Neural cell (in vitro differentiated cells): ENCODE measurements at regions not wholly inside any gene's neighbourhood (a gene's known extent, or its start where the extent isn't known, plus 50 kb on each side); places are given as distances from the start of the nearest gene placed in this dataset.
"Not testable (repeated sequence)": the region's sequence is repeated elsewhere in the genome, so short reads cannot be mapped to it uniquely, and the experiment has no call there.

ENCODE experiments used
- H2AFZ ChIP-seq: fragments of 200-600, 300-800 bp; sonication (generic), shearing (Covaris generic); 2 replicates; pipeline ENCODE4 v1.6.0; 2014; ENCODE audit warnings: low read depth, mild to moderate bottlenecking, antibody characterized with exemption, low read length, moderate library complexity
- H3F3A ChIP-seq: fragments of 200-600 bp; shearing (Covaris generic); 2 replicates; pipeline ENCODE4 v1.6.1; 2016; ENCODE audit warnings: mild to moderate bottlenecking, moderate library complexity, mixed read lengths, antibody characterized with exemption, low read length; ENCODE audit not compliant: insufficient read depth, poor library complexity, severe bottlenecking
- H3K27ac ChIP-seq: fragments of 200-600, 300-800 bp; sonication (generic), shearing (Covaris generic); 2 replicates; pipeline ENCODE4 v1.5.1; 2014; ENCODE audit warnings: mild to moderate bottlenecking, low read length, moderate library complexity
- H3K27me3 ChIP-seq: fragments of 300-800, 200-600 bp; sonication (generic), shearing (Covaris generic); 2 replicates; pipeline ENCODE4 v1.6.0; 2014; ENCODE audit warnings: mild to moderate bottlenecking, low read depth, low read length, moderate library complexity; ENCODE audit not compliant: insufficient read depth
- H3K36me3 ChIP-seq: fragments of 300-800, 200-600 bp; sonication (generic), shearing (Covaris generic); 2 replicates; pipeline ENCODE4 v1.5.1; 2014; ENCODE audit warnings: mild to moderate bottlenecking, antibody characterized with exemption, low read length, moderate library complexity; ENCODE audit not compliant: insufficient read depth
- H3K4me2 ChIP-seq: fragments of 300-800, 200-600 bp; sonication (generic), shearing (Covaris generic); 2 replicates; pipeline ENCODE4 v1.6.0; 2014; ENCODE audit warnings: mild to moderate bottlenecking, low read length
- H3K4me3 ChIP-seq: fragments of 300-800, 200-600 bp; sonication (generic), shearing (Covaris generic); 2 replicates; pipeline ENCODE4 v1.5.1; 2014; ENCODE audit warnings: mild to moderate bottlenecking, low read length, moderate library complexity
- H3K79me2 ChIP-seq: fragments of 200-600 bp; shearing (Covaris generic); replicated peaks from 2 replicates; pipeline ENCODE4 v1.6.0; 2014; ENCODE audit warnings: mild to moderate bottlenecking, low read length, moderate library complexity; ENCODE audit not compliant: insufficient read depth
- H3K9ac ChIP-seq: fragments of 300-800, 200-600 bp; sonication (generic), shearing (Covaris generic); 2 replicates; pipeline ENCODE4 v1.6.1; 2016; ENCODE audit warnings: mild to moderate bottlenecking, low read length, mixed read lengths
- H3K9me2 ChIP-seq: fragments of 200-600 bp; shearing (Covaris generic); 2 replicates; pipeline ENCODE4 v1.6.1; 2016; ENCODE audit warnings: mild to moderate bottlenecking, low read length, mixed read lengths; ENCODE audit not compliant: insufficient read depth
- H3K9me3 ChIP-seq: fragments of 200-600, 300-800 bp; sonication (generic), shearing (Covaris generic); 2 replicates; pipeline ENCODE4 v1.6.1; 2016; ENCODE audit warnings: mild to moderate bottlenecking, mixed run types, low read length, moderate library complexity, mixed read lengths
- H4K20me1 ChIP-seq: fragments of 200-600 bp; shearing (Covaris generic); 2 replicates; pipeline ENCODE4 v1.6.1; 2016; ENCODE audit warnings: mild to moderate bottlenecking, mixed run types; ENCODE audit not compliant: insufficient read depth
- EZH2 ChIP-seq: fragments of 200-600, 300-800 bp; shearing (Covaris generic), sonication (generic); IDR thresholded peaks from 2 replicates; pipeline ENCODE4 v1.6.1; 2014; ENCODE audit warnings: antibody characterized with exemption, low read length, borderline replicate concordance, mild to moderate bottlenecking; ENCODE audit not compliant: insufficient read depth, poor library complexity, severe bottlenecking
- MXI1 ChIP-seq: fragments of 450-650 bp; conservative IDR thresholded peaks from 2 replicates; pipeline ENCODE4 v1.6.1; 2014; ENCODE audit warnings: antibody characterized with exemption, mild to moderate bottlenecking; ENCODE audit not compliant: poor library complexity, severe bottlenecking
- RAD21 ChIP-seq: fragments of 450-650 bp; conservative IDR thresholded peaks from 2 replicates; pipeline ENCODE4 v1.6.1; 2014; ENCODE audit warnings: antibody characterized with exemption, mild to moderate bottlenecking, moderate library complexity
- REST ChIP-seq: IDR thresholded peaks from 2 replicates; pipeline ENCODE4 v1.6.1; 2012; ENCODE audit warnings: borderline replicate concordance
- SMC3 ChIP-seq: fragments of 450-650 bp; conservative IDR thresholded peaks from 2 replicates; pipeline ENCODE4 v1.6.1; 2014; ENCODE audit warnings: antibody characterized with exemption, mild to moderate bottlenecking, moderate library complexity; ENCODE audit not compliant: poor library complexity

- H3K9me3 ChIP-seq = no peaks in the 10 kb centered on the region
- H3K27ac ChIP-seq = no peak overlapping the region
- no peaks in the 10 kb centered on the region for H3K9me2 ChIP-seq
- no peak overlapping the region for H3K4me2 ChIP-seq
- H2AFZ ChIP-seq = no peak overlapping the region
- H3K9ac ChIP-seq = no peak overlapping the region
- no peaks in the 10 kb centered on the region for H3K36me3 ChIP-seq
- H3K27me3 ChIP-seq = no peaks in the 10 kb centered on the region
- H4K20me1 ChIP-seq = no peaks in the 10 kb centered on the region
- H3K79me2 ChIP-seq = no peaks in the 10 kb centered on the region
- no peak overlapping the region for H3K4me3 ChIP-seq
- no peaks in the 10 kb centered on the region for H3F3A ChIP-seq
- no peak for TF ChIP-seq EZH2
- no peak for TF ChIP-seq SMC3
- TF ChIP-seq REST = no peak
- no peak for TF ChIP-seq MXI1
- no peak for TF ChIP-seq RAD21
Measured at GRCh38 chr4:162969194-162969593, 197.5 kb downstream of the NAF1 start.

- not testable (repeated sequence) for H3K79me2 ChIP-seq, H3K27me3 ChIP-seq, H2AFZ ChIP-seq, H3F3A ChIP-seq, H3K36me3 ChIP-seq, H3K9ac ChIP-seq, H3K9me2 ChIP-seq, H3K4me2 ChIP-seq, H4K20me1 ChIP-seq, H3K9me3 ChIP-seq, H3K27ac ChIP-seq, H3K4me3 ChIP-seq
Measured at GRCh38 chr4:162965978-162966377, 200.7 kb downstream of the NAF1 start.

DNA sequence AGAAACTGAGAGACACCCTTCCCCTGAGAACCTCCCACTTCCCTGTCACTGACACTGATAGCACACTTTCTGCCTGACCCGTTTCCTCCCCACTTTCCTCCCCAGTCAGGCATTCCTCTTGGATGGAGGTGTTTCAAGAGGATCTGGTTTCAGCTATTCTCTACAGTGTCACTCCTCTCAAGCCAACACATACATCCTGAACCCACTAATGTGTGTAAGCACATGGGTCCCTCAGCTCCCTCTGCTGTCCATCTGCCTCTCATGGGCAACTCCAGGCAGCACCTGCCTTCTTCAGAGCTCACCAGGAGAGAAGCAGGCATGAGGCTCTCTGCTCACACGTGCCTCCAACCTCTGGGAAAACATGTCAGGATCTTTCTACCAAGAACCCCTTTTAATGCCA lies 207.6 kb downstream of the NAF1 start:
- Histone ChIP-seq H3K4me3 (no peak overlapping the region), H3K79me2 (no peaks in the 10 kb centered on the region), H4K20me1 (no peaks in the 10 kb centered on the region), H3K4me2 (no peak overlapping the region), H3K36me3 (no peaks in the 10 kb centered on the region), H3K9me2 (no peaks in the 10 kb centered on the region), H3K27me3 (no peaks in the 10 kb centered on the region), H3K9ac (no peak overlapping the region), H3K27ac (no peak overlapping the region), H2AFZ (no peak overlapping the region), H3K9me3 (no peaks in the 10 kb centered on the region), H3F3A (peaks cover 5% of the 10 kb centered on the region)
- no peak for TF ChIP-seq EZH2
- TF ChIP-seq MXI1 = no peak
- no peak for TF ChIP-seq RAD21
- no peak for TF ChIP-seq SMC3
